ENCODE measurements at regions not wholly inside any gene's neighbourhood (a gene's known extent, or its start where the extent isn't known, plus 50 kb on each side); places are given as distances from the start of the nearest gene placed in this dataset.

DNA sequence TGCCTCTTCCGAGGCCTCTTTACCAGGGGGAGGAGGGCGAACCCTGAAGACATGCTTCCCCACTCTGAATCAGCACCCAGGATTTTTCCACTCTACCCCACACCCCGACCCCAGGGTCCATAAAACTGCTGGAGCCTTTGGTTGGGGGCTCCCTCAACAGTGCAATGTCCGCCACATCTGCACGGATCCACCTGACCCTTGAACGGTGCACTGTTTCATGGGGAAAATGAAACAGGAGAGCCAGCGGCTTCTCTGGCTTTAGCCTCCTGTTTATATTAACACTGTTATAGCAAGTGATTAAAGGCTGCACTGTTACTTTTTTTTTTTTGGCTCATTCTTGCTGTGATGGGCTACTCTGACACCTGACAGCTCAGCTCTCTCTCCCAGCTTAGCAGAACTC is 124.1 kb upstream of the DLG1 start (continued):
- TF ChIP-seq ZNF740 (CRISPR knock-in tag; IDR thresholded peaks at IDR 0.05) (no peak), GABPB1 (CRISPR knock-in tag; IDR thresholded peaks at IDR 0.05) (no peak), TAF15 (IDR thresholded peaks at IDR 0.05; ENCODE audit: low read depth, low read length, poor library complexity, severe bottlenecking) (no peak), JUND (CRISPR knock-in tag; IDR thresholded peaks at IDR 0.05) (no peak), XRCC5 (optimal IDR thresholded peaks at IDR 0.05; ENCODE audit: low read length) (peak; percentile 19), ZSCAN30 (CRISPR knock-in tag; IDR thresholded peaks at IDR 0.05) (no peak), ZNF12 (CRISPR knock-in tag; IDR thresholded peaks at IDR 0.05) (no peak), KLF15 (CRISPR knock-in tag; IDR thresholded peaks at IDR 0.05; ENCODE audit: borderline replicate concordance) (no peak), ARID3A (IDR thresholded peaks at IDR 0.05; ENCODE audit: low read depth, low read length) (peak; percentile 20; the same call in 1 of the 2 replicates), PHF8 (CRISPR knock-in tag; IDR thresholded peaks at IDR 0.05) (0 out of 2 replicates have a peak, but pooled peaks have one; percentile 31), KDM5B (CRISPR knock-in tag; IDR thresholded peaks at IDR 0.05; ENCODE audit: borderline replicate concordance) (no peak; the same call in 1 of the 2 replicates)

GRCh38 chr3:197421021-197421420 is 122.6 kb upstream of the DLG1 start:
- H3K36me3 ChIP-seq (replicated peaks in 1 of 2; ENCODE audit: control insufficient read depth in 1 of 2, insufficient read depth in 2 of 2, low read length in 2 of 2): no peaks in the 10 kb centered on the region
- H3K27me3 ChIP-seq (ENCODE audit: control insufficient read depth in 1 of 2, insufficient read depth in 2 of 2, low read length in 2 of 2): no peaks in the 10 kb centered on the region
- no peak overlapping the region for H2AFZ ChIP-seq (ENCODE audit: low read length)
- no peaks in the 10 kb centered on the region for H3K9me3 ChIP-seq (ENCODE audit: low read length)
- in situ Hi-C loops (cut with HindIII; ENCODE audit: extremely low pct_ligation_motif_present, low pct_unique_long_range_greater_than_20kb) (no loop called here), intact Hi-C loops (cut with micrococcal nuclease; ENCODE audit: unreplicated experiment) (loop anchor here (5.0 kb wide), 1 partner anchor 49 kb away; no protein-coding TSS in a partner anchor)
- ChIA-PET POLR2A (interaction anchor here (1.0 to 1.4 kb wide), 2 partner anchors 50 kb away, joined by 3 read pairs; no protein-coding TSS in a partner anchor), CTCF (ENCODE audit: low intra/inter-chr PET ratio, low total read pairs) (no interaction called here)
- peaks cover 30% of the 10 kb centered on the region for H3K4me1 ChIP-seq (ENCODE audit: insufficient read depth, low read length)
- no peaks in the 10 kb centered on the region for H4K20me1 ChIP-seq (ENCODE audit: insufficient read depth, low read length)
- H3K4me3 ChIP-seq (replicated peaks in 1 of 3; ENCODE audit: insufficient read depth in 1 of 3, low read depth in 2 of 3, low read length in 3 of 3): no peak overlapping the region
- DNase-seq (ENCODE audit: low spot score) (no peak), FAIRE-seq (no peak), ATAC-seq (no peak)
- H3K79me2 ChIP-seq (ENCODE audit: insufficient read depth, low read length): no peaks in the 10 kb centered on the region
- H3K27ac ChIP-seq (ENCODE audit: extremely low read length, insufficient read depth, low read length): no peak overlapping the region
- H3K4me2 ChIP-seq (ENCODE audit: low read depth, low read length): no peak overlapping the region
- WGBS (ENCODE audit: low lambda C conversion rate): 80% methylated on average over 9 of the region's 9 CpGs
- no TSS peak for BruUV-seq (replicated peaks)
- no peak overlapping the region for H3K9ac ChIP-seq (ENCODE audit: insufficient read depth, low read depth, low read length)
- TF ChIP-seq ZFP36 (IDR thresholded peaks at IDR 0.05; ENCODE audit: borderline replicate concordance, low read depth, low read length, partially characterized antibody): no peak
- TF ChIP-seq ZNF776 (CRISPR knock-in tag; IDR thresholded peaks at IDR 0.05): no peak
- TF ChIP-seq ZNF253 (CRISPR knock-in tag; IDR thresholded peaks at IDR 0.05; ENCODE audit: borderline replicate concordance): no peak
- TF ChIP-seq ZNF598 (CRISPR knock-in tag; IDR thresholded peaks at IDR 0.05; ENCODE audit: borderline replicate concordance): no peak
- TF ChIP-seq TFE3 (CRISPR knock-in tag; IDR thresholded peaks at IDR 0.05): no peak
- no peak for TF ChIP-seq ZNF337 (CRISPR knock-in tag; IDR thresholded peaks at IDR 0.05; ENCODE audit: borderline replicate concordance, low read depth)
- TF ChIP-seq, protein P1, sequence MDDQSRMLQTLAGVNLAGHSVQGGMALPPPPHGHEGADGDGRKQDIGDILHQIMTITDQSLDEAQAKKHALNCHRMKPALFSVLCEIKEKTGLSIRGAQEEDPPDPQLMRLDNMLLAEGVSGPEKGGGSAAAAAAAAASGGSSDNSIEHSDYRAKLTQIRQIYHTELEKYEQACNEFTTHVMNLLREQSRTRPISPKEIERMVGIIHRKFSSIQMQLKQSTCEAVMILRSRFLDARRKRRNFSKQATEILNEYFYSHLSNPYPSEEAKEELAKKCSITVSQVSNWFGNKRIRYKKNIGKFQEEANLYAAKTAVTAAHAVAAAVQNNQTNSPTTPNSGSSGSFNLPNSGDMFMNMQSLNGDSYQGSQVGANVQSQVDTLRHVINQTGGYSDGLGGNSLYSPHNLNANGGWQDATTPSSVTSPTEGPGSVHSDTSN (CRISPR knock-in tag; IDR thresholded peaks at IDR 0.05; ENCODE audit: borderline replicate concordance): no peak
- TF ChIP-seq BHLHE40 (IDR thresholded peaks at IDR 0.05; ENCODE audit: low read length): no peak
- TF ChIP-seq RBFOX2 (IDR thresholded peaks at IDR 0.05; ENCODE audit: low read depth, low read length): no peak
- no peak for TF ChIP-seq ATAD3A (CRISPR knock-in tag; IDR thresholded peaks at IDR 0.05)

All from HepG2 (cell line).